IMR-90 (cell line): ENCODE measurements at regions not wholly inside any gene's neighbourhood (a gene's known extent, or its start where the extent isn't known, plus 50 kb on each side); places are given as distances from the start of the nearest gene placed in this dataset.

Experiments used
- ATAC-seq: fragments of 200-7000 bp; cut with Tn5 transposase; 2 replicates; pipeline ENCODE4 v1.9.1; 2020; ENCODE audit warnings: low read depth, mild to moderate bottlenecking, moderate library complexity
- BruUV-seq: library from RNA; stranded (reverse); fragments of 400-500 nt; replicated peaks from 2 replicates; lab custom pipeline; 2021; lab: Mats Ljungman, UMichigan
- CTCF ChIA-PET: fragments of 300-600 bp; formaldehyde crosslinking; extraction: SDS; loops from one replicate; lab custom pipeline; 2021; ENCODE audit warnings: antibody characterized with exemption; lab: Yijun Ruan, JAX
- POLR2A ChIA-PET: fragments of 300-600 bp; sonication (Branson Sonifier 250); formaldehyde crosslinking; loops from one replicate; lab custom pipeline; 2022; ENCODE audit warnings: antibody characterized with exemption; ENCODE audit not compliant: unreplicated experiment; lab: Charles Lee
- DNase-seq: peaks from one replicate; pipeline ENCODE4 v3.0.0; 2013
- H2AFZ ChIP-seq: replicated peaks from 2 replicates; pipeline ENCODE3; 2013; ENCODE audit warnings: low read length, mild to moderate bottlenecking; ENCODE audit not compliant: poor library complexity
- H2AK5ac ChIP-seq: 2 replicates; pipeline ENCODE4 v1.6.1; 2013; ENCODE audit warnings: low read depth, low read length, inconsistent platforms
- H2AK9ac ChIP-seq: replicated peaks from 2 replicates; pipeline ENCODE3; 2013; ENCODE audit warnings: mild to moderate bottlenecking, low read depth, low read length, moderate library complexity; ENCODE audit not compliant: poor library complexity
- H2BK120ac ChIP-seq: 2 replicates; pipeline ENCODE4 v1.6.1; 2013; ENCODE audit warnings: low read depth, low read length, inconsistent platforms
- H2BK15ac ChIP-seq: 3 replicates; pipeline ENCODE4 v1.6.1; 2013; ENCODE audit warnings: low read depth, low read length, inconsistent platforms
- H2BK20ac ChIP-seq: 2 replicates; pipeline ENCODE4 v1.6.1; 2013; ENCODE audit warnings: low read depth, mild to moderate bottlenecking, inconsistent platforms, low read length, moderate library complexity
- H2BK5ac ChIP-seq: 2 replicates; pipeline ENCODE4 v1.6.1; 2013; ENCODE audit warnings: mild to moderate bottlenecking, low read depth, low read length, inconsistent platforms; ENCODE audit not compliant: poor library complexity, severe bottlenecking
- H3K14ac ChIP-seq: replicated peaks from 2 replicates; pipeline ENCODE4 v1.6.1; 2013; ENCODE audit warnings: low read depth, low read length, inconsistent platforms
- H3K18ac ChIP-seq: 2 replicates; pipeline ENCODE4 v1.6.1; 2013; ENCODE audit warnings: low read depth, low read length, control low read depth
- H3K23ac ChIP-seq: 2 replicates; pipeline ENCODE4 v1.6.1; 2013; ENCODE audit warnings: low read depth, low read length, inconsistent platforms
- H3K27ac ChIP-seq: 2 replicates; pipeline ENCODE4 v1.5.1; 2013; ENCODE audit warnings: mild to moderate bottlenecking, control low read depth, low read length; ENCODE audit not compliant: insufficient read depth
- H3K27me3 ChIP-seq: 2 replicates; pipeline ENCODE4 v1.6.1; 2013; ENCODE audit warnings: low read length; ENCODE audit not compliant: control insufficient read depth, insufficient read depth
- H3K36me3 ChIP-seq: 2 replicates; pipeline ENCODE4 v1.6.1; 2013; ENCODE audit warnings: low read length, mixed read lengths; ENCODE audit not compliant: control insufficient read depth, insufficient read depth
- H3K4ac ChIP-seq: 2 replicates; pipeline ENCODE4 v1.6.1; 2013; ENCODE audit warnings: low read depth, low read length, inconsistent platforms
- H3K4me1 ChIP-seq: 2 replicates; pipeline ENCODE4 v1.6.1; 2013; ENCODE audit warnings: low read length, mixed read lengths; ENCODE audit not compliant: control insufficient read depth, insufficient read depth
- H3K4me2 ChIP-seq: 2 replicates; pipeline ENCODE4 v1.6.1; 2013; ENCODE audit warnings: low read depth, mild to moderate bottlenecking, control low read depth, low read length, moderate library complexity
- H3K4me3 ChIP-seq: 2 replicates; pipeline ENCODE4 v1.5.1; 2013; ENCODE audit warnings: low read depth, mild to moderate bottlenecking, control low read depth, low read length, moderate library complexity; ENCODE audit not compliant: insufficient read depth
- H3K56ac ChIP-seq: 2 replicates; pipeline ENCODE4 v1.6.1; 2013; ENCODE audit warnings: low read length, inconsistent platforms; ENCODE audit not compliant: insufficient read depth; ENCODE audit errors: extremely low read depth
- H3K79me1 ChIP-seq, 2 experiments: 2 replicates each; pipeline ENCODE4 v1.6.1; 2013; ENCODE audit warnings: low read length in 2 of 2, inconsistent platforms in 1 of 2, low read depth in 1 of 2
- H3K9ac ChIP-seq: 2 replicates; pipeline ENCODE4 v1.6.1; 2013; ENCODE audit warnings: low read depth, low read length, control low read depth
- H3K9me1 ChIP-seq: 2 replicates; pipeline ENCODE4 v1.6.1; 2013; ENCODE audit warnings: low read length, inconsistent platforms; ENCODE audit not compliant: insufficient read depth
- H3K9me3 ChIP-seq: 2 replicates; pipeline ENCODE4 v1.6.1; 2013; ENCODE audit warnings: low read length; ENCODE audit not compliant: control insufficient read depth, insufficient read depth
- H4K20me1 ChIP-seq: 2 replicates; pipeline ENCODE4 v1.6.1; 2013; ENCODE audit warnings: low read length, inconsistent platforms; ENCODE audit not compliant: insufficient read depth
- H4K5ac ChIP-seq: 2 replicates; pipeline ENCODE4 v1.6.1; 2013; ENCODE audit warnings: mild to moderate bottlenecking, low read depth, low read length, control low read depth
- H4K8ac ChIP-seq, 2 experiments: 2 replicates each; pipeline ENCODE4 v1.6.1; 2013; ENCODE audit warnings: low read depth in 2 of 2, low read length in 2 of 2, control low read depth in 1 of 2, inconsistent platforms in 1 of 2
- H4K91ac ChIP-seq: 2 replicates; pipeline ENCODE4 v1.6.1; 2013; ENCODE audit warnings: low read depth, low read length, inconsistent platforms; ENCODE audit not compliant: insufficient read depth
- BHLHE40 ChIP-seq: fragments of 150-350 bp; IDR thresholded peaks from 2 replicates; pipeline ENCODE4 v1.6.1; 2016; ENCODE audit warnings: mild to moderate bottlenecking, low read depth, low read length
- CHD1 ChIP-seq: IDR thresholded peaks from 2 replicates; pipeline ENCODE4 v1.6.1; 2012; ENCODE audit warnings: low read depth, low read length, improper control_type of control experiment
- WGBS, 2 experiments: methylation state at CpG; one replicate each; pipeline versions ENCODE4 v1.1.5 to v1.1.7; 2013; ENCODE audit warnings: missing lambda C conversion rate in 2 of 2; ENCODE audit not compliant: insufficient read length in 1 of 2; ENCODE audit errors: extremely low coverage in 2 of 2; 5-methylcytosine and 5-hydroxymethylcytosine counted together
- dilution Hi-C: fragments of 300-500 bp; cut with HindIII; formaldehyde crosslinking; loops from one replicate; pipeline ENCODE4 v1.14.3; 2018; ENCODE audit warnings: low sequenced_read_pairs; ENCODE audit not compliant: unreplicated experiment
- in situ Hi-C: fragments of 300-500 bp; cut with MboI; formaldehyde crosslinking; loops from 3 replicates; pipeline ENCODE4 v1.14.3; 2019; ENCODE audit warnings: low sequenced_read_pairs, inconsistent platforms, mixed read lengths
- intact Hi-C: fragments of 100-400 bp; cut with micrococcal nuclease; formaldehyde crosslinking; loops from 2 replicates; pipeline ENCODE4 v1.10.0; 2022

DNA sequence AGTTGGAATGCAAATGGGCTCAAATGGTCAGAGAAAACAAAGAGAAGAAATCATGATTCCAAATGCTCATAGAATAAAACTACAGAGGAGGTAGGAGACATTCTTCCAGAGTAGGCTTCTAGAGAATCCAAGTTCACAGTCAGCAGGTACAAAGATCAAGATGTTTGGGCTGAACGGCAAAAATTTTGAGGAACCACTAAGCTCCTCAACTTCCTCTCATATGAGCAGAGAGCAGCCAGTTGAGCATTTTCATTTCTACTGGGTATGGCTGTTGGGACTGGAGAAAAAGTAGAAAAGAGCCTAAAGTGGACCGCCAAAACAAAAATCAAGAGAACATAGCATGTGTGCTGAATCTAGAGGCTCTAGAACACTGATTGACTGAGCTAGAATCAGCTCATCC is 73.8 kb upstream of the ARID2 start:
- no peak overlapping the region for H3K18ac ChIP-seq
- intact Hi-C loops: no loop called here
- CTCF ChIA-PET: interaction anchor here (0.6 to 1.0 kb wide), 2 partner anchors 11 to 38 kb away, joined by 3 read pairs; no protein-coding TSS in a partner anchor

More for the DNA sequence above, 73.8 kb upstream of the ARID2 start:
- Histone ChIP-seq H3K4me2 (no peak overlapping the region), H4K20me1 (no peaks in the 10 kb centered on the region), H2BK20ac (no peak overlapping the region), H3K27me3 (no peaks in the 10 kb centered on the region), H3K27ac (no peak overlapping the region), H4K8ac (no peak overlapping the region), H3K9me3 (no peaks in the 10 kb centered on the region), H3K4me1 (no peaks in the 10 kb centered on the region), H3K56ac (no peak overlapping the region), H3K9me1 (no peaks in the 10 kb centered on the region), H3K23ac (no peak overlapping the region), H2BK5ac (no peak overlapping the region), H2BK120ac (no peak overlapping the region), H3K9ac (no peak overlapping the region), H2AFZ (no peak overlapping the region), H3K4ac (no peak overlapping the region), H4K91ac (no peak overlapping the region), H3K79me1 (no peaks in the 10 kb centered on the region), H3K14ac (no peak overlapping the region), H2AK5ac (no peak overlapping the region), H2BK15ac (no peak overlapping the region), H3K36me3 (no peaks in the 10 kb centered on the region), H3K4me3 (no peak overlapping the region), H4K5ac (no peak overlapping the region), H2AK9ac (no peak overlapping the region)
- WGBS, 2 experiments: no CpG with 5 or more reads among the region's 2 CpGs
- ATAC-seq (no peak), DNase-seq (no peak)
- dilution Hi-C loops: no loop called here
- BruUV-seq: no TSS peak
- in situ Hi-C loops: no loop called here
- POLR2A ChIA-PET: no interaction called here
- no peak for TF ChIP-seq BHLHE40
- no peak for TF ChIP-seq CHD1
